ENCODE measurements at regions not wholly inside any gene's neighbourhood (a gene's known extent, or its start where the extent isn't known, plus 50 kb on each side); places are given as distances from the start of the nearest gene placed in this dataset.

GRCh38 chr3:176737480-176738110, 459.7 kb downstream of the TBL1XR1 start:
- TF ChIP-seq, protein P1, sequence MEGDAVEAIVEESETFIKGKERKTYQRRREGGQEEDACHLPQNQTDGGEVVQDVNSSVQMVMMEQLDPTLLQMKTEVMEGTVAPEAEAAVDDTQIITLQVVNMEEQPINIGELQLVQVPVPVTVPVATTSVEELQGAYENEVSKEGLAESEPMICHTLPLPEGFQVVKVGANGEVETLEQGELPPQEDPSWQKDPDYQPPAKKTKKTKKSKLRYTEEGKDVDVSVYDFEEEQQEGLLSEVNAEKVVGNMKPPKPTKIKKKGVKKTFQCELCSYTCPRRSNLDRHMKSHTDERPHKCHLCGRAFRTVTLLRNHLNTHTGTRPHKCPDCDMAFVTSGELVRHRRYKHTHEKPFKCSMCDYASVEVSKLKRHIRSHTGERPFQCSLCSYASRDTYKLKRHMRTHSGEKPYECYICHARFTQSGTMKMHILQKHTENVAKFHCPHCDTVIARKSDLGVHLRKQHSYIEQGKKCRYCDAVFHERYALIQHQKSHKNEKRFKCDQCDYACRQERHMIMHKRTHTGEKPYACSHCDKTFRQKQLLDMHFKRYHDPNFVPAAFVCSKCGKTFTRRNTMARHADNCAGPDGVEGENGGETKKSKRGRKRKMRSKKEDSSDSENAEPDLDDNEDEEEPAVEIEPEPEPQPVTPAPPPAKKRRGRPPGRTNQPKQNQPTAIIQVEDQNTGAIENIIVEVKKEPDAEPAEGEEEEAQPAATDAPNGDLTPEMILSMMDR (conservative IDR thresholded peaks at IDR 0.05; ENCODE audit: low read length), result no peak
- TF ChIP-seq EZH2phosphoT487 (IDR thresholded peaks at IDR 0.05; ENCODE audit: borderline replicate concordance, low read depth, low read length), result no peak
